Stimulated activated CD8-positive, alpha-beta memory T cell treated with anti-CD3 and anti-CD28 coated beads, Interleukin-4, amount 100 ng/mL, for 4 hours (primary cell): ENCODE measurements at regions not wholly inside any gene's neighbourhood (a gene's known extent, or its start where the extent isn't known, plus 50 kb on each side); places are given as distances from the start of the nearest gene placed in this dataset.

Source experiments
- DNase-seq, 2 donors: peaks; one replicate each; pipeline ENCODE4 v3.0.0-alpha.2; 2020; ENCODE audit warnings: low read depth in 2 of 2, low spot score in 1 of 2

DNA sequence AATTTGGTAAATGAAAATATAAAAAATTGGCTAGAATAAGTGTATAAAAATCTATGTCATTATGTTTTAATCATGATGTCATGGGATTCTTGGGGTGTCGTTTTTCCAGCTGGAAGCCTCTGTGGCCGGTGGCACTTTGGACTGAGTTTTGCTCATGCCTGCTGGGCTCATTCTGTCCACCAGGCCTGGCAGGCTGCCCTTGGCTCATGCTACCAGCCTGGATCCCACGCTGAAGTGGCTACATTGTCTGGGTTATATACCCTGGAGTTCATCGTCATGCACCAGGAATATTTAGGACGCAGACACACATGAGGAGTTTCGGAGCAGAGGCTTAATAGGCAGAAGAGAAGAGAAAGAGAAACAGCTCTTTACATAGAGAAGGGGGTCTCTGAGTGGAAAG lies 1913.7 kb upstream of the WWC1 start:
- no peak for DNase-seq

DNA sequence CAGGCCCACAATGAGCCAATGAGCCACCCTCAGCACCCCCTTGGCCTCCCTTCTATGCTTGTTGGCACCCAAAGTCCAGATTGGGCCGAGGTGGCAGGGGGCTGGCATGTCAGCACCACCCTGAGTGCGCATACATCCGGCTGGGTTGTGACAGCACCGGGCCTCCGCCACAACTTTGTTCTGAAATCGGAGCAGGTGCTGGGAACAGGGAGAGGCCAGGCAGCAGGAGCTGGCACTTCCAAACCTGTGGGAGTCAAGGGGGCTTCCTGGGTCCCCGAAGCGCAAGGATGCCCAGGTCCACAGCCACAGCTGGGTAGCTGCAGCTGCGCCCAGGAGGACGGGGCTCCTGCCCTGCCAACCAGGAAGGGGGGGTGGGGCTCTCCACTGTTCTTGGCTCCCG lies 1911.9 kb upstream of the WWC1 start:
- DNase-seq = no peak

DNA sequence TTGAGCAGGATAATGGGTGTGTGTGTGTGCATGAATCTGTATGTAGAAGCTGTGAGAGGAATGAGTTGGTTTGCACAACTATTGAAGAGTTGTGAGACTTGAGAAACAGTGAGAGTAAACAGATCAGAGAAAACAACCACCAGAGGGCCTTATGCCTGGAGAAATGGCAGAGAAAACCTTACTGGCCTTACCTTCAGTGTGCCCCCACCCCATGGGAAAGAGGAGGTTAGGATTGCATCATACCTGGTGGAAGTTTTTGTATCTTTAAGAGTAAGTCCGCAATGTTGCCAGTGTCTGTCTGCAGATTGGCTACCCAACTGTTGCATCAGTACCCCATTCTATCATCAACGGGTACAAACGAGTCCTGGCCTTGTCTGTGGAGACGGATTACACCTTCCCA lies 1909.4 kb upstream of the WWC1 start:
- no peak for DNase-seq

DNA sequence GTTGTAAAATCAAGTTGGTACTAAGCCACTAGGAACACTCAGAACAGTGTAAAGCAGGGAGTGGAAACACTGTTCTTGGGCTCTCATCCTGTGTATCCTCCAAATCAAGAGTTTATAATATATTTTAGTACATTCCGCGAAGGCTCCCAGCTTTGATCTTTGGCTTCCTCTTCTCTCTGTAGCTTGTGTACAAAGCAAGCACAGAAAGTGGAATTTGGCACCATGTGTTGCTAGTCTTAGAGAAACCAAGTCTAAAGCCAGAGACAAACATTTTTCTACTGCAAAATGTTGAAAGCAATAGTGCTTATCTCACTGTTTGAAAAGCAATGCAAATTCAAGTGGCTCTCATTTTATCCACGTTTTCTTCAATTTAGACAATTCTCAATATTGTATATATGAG lies 1893.3 kb upstream of the WWC1 start:
- no peak for DNase-seq

DNA sequence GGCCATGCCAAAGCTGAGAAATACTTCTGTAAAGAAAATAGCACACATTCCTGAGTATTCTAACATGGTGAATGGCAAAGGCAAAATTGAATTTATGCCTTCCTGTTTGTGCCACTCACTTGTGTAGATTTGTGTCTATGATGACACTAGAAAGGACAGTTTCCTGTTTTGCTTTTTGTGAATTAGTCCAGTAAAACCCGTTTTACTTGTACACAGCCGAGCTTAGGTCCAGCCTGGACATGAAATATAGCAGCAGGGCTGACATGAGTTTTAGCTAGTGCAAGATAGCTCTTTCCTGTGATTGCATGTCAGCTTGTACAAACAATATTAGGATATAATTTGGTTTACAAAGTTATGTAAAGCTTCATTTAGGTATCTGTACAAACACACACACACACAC lies 1891.7 kb upstream of the WWC1 start:
- DNase-seq = no peak

DNA sequence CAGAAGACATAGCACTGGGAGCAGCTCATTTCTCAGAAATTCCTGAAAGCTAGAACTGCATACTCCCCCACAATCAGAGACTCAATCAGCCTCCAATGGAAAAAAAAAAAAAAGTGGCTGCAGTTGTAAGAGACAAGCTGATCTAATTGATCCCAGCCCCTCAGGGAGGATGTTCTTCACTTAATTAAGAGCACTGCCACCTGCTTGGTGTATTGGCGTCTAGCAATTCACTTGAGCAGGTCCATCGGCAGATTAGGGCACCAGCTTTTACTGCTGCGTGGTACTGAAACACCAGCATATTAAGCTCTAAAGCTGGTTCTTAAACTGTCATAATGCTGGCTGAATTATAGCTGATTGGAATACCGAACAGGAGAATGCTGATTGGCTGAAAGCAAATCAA lies 1890.1 kb upstream of the WWC1 start:
- DNase-seq = no peak

DNA sequence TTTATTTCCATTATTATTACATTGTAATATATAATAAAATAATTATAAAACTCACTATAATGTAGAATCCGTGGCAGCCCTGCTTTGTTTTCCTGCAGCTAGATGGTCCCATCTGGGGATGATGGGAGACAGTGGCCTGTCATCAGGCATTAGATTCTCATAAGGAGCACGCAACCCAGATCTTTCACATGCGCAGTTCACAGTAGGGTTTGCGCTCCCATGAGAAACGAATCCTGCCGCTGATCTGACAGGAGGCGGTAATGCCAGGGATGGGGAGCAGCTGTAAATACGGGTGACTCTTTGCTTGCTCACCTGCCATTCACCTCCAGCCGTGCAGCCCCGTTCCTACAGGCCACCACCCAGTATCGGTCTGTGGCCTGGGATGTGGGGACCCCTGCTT lies 1879.3 kb upstream of the WWC1 start:
- no peak for DNase-seq

DNA sequence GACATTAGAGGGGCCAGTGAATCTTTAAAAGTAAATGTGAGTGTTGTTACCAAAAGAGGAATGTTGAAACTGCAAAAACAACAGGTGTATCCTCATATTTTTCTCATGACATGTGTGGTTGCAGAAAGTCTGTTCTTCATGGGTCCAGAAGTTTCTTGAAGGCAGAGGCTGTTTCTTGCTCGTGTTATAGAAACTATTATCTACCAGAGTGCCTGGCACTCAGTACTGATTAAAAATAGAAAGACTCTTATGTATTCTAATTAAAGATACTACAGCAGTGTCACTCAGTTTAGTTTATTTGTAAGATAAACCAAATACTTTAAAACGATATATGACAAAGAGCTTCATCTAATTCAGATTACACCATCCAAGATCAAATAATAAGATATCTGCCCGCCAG lies 1864.2 kb upstream of the WWC1 start:
- DNase-seq = no peak

DNA sequence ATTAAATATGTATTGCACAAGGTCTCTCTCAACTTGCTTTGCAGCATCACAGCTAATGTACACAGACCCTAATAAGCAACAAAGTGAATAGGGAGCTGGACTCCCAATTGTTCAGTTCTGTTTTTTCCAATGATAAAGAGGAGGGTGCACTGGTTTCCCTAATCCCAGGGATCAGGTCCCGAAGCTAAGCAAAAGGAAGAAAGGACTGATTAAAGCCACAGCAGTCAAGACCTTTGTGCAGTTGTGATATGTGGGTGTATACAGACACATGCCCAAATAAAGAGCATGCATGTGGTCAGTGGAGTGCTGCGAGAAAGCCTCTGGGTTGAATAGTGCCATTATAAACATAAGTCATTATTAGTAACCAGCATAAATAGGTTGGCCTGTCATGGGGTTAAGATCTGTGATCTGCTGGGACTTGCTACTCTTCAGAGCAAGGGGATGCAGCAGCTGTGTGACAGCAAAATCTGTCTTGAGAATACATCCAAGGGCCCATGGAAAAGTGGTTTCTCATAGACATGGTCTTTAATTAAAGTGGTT lies 1863.1 kb upstream of the WWC1 start:
- no peak for DNase-seq

DNA sequence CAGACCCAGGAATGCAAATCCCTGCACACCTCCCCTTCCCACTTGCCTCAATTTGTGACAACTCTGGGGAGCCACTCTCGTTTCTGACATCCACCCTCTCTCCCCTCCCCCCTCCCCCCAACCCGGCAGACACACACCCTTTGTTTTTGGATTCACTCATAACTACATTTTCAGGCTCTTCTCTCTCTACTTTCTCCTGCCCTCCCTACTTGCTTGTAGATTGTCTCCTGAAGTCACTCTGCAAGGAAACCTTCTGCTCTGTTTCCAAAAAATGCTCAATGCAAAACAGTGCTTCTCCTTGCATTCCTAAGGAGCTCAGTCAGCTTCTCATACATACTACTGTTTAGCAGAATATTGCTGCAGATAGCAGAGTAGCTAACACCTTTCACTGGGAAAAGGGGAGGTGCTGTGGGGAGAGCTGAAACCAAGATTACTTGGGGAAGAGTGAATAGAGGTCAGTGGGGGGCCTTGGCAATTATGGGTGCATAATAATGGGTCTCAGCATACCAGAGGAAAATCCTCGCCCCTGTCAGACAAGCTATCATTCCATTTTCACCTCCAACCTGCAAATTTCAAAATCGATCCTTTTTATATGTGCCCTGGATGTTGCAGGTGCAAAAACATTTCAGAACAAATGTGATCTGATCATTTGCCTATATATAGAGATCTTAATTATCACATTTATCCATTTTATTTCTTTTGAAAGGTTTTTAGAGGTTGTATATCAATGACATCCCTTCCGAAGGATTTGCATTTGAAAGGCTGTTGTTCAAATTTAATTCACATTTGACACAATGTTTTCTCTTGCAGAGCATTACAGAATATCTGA lies 1860.7 kb upstream of the WWC1 start:
- no peak for DNase-seq

DNA sequence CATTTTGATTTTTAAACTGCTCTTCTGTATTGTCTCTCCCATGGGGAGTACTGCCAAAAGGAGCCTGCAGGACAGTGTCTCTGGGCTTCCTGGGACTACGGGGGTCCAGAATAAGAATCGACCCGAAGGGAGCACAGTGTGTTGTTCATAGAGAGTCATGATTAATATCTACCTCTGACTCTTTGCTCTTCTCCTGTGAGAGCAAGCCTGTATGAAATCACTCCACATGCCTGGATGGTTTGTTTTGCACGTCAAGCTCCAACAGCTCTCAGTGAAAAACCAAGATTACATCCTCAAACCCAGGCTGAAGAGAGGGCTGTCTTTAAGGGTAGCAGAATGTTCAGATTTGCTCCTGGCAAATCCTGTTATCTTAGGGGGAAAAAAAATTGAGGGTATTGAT lies 1860.0 kb upstream of the WWC1 start:
- no peak for DNase-seq

DNA sequence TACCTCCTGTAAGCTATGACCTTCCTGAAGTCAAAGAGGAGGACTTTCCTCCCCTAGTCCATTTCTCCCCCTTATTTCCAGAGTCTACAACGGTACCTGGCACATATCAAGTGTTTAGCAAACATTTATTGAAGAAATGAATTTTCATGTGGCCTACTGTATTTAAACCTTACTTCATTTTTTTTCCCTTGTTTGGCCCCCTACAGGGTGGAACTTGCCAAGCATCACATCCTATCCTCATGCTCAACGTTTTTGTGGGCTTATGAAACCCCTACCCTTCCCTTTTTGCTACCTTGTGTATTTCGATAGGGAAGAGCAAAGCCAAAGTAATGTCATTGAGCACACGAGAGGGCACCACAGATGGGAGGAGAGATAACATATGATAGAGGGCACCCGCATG lies 1857.8 kb upstream of the WWC1 start:
- DNase-seq = no peak

DNA sequence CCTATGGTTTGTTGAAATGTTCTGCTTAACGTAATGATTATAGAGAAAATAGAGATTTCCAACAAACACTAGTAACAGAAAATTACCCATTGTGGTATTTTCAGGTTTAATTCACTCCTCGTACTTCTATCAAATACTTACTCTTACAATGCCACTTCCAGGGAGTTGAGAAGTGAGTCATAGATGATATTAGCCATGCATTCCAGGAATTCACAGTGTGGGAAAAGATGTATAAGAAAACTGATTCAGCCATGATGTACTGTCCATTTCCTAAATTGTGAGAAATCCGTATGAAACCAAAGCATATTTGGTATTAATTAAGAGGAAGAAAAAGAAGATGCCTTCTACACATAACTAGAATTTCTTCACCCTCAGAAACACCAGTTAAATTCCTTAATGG lies 1854.6 kb upstream of the WWC1 start:
- DNase-seq = no peak

DNA sequence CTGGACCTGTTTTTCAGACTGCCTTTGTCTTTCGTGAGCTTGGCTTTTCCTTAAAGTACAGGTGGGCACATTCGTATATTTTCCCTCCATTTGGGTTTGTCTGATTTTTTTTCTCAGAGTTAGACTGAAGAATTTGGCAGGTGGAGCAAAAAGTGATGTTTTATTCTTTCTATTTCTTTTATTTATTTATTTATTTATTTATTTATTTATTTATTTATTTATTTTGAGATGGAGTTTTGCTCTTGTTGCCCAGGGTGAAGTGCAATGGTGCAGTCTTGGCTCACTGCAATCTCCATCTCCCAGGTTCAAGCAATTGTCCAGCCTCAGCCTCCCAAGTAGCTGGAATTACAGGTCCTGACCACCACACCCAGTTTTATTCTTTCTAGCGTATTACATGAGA lies 1805.1 kb upstream of the WWC1 start:
- DNase-seq = no peak

DNA sequence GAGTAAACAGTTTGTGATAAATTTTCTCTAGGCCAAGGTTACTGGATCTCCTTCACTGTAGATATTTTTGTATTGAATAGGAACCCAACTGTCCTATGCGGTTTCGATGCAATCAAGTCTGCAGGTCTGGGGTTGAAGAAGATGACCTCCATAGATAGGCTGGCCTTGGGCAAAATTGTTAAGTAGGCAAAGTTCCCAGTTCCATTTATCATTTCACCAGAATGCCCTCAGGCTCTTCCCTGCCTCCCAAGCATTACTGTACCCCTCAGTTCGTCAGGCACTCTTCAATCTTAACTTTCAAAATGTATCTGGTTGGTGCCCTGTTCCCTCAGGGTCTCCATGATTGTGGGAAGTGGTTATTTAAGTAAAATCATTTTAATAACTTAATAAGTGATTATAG lies 1802.9 kb upstream of the WWC1 start:
- DNase-seq = no peak

DNA sequence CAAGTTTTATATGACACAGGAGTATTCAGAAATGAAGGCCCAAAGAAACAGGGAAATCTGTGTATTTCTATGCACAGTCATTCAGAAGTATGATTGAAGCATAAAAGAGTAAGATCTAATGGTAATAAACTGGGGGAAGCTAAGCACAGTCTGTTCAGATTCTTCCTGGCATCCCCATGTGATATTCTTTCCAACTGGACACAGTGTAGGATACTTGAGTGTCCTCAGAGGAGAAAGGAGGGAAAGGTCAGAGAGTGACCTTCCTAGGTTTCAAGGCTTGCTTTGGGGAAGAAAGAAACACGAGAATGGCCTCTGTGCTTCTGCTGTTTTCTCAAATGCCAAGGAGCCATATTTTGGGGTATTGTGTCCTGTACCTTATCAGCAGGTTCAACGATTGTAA lies 1798.4 kb upstream of the WWC1 start:
- DNase-seq = no peak

DNA sequence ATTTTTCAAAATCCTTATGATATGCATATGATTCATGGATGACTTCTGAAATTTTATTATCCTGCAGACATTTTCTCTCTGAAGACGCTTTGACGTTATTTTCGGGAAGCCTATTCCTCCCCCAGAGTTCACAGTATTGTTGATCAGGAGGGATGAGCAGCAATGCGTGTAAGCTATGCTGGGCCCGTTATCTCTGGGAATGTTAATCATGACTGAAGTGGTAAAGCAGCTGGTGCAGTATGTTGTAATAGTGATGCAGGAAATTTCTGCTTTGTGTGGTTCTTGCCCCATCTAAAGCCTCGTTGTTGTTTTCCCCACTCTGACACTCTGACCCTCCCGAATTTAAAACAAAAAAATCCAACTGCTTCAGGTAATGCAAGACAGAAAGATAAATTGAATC lies 1797.8 kb upstream of the WWC1 start:
- DNase-seq = no peak

DNA sequence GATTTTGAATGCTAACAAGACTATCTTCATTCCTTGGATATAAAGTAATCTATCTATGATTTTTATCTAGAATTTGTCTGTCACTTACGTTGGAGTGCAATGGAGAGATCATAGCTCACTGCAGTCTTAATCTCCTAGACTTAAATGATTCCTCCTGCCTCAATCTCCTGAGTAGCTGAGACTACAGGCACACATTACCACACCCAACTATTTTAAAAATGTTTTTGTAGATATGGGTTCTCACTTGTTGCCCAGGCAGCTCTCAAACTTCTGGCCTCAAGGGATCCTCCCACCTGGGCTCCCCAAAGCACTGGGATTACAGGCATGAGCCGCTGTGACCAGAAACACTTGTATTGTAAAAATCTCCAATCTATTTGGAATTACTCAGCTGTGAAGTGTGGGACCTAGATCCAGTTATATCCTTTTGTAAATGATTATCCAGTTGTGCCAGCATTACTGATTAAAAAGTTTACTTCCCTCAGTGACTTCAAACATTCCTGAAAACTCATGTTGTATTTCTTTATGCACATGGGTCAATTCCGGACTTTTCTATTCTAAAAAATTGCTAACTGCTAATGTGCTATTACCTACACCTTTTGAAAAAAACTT lies 1793.8 kb upstream of the WWC1 start:
- no peak for DNase-seq

DNA sequence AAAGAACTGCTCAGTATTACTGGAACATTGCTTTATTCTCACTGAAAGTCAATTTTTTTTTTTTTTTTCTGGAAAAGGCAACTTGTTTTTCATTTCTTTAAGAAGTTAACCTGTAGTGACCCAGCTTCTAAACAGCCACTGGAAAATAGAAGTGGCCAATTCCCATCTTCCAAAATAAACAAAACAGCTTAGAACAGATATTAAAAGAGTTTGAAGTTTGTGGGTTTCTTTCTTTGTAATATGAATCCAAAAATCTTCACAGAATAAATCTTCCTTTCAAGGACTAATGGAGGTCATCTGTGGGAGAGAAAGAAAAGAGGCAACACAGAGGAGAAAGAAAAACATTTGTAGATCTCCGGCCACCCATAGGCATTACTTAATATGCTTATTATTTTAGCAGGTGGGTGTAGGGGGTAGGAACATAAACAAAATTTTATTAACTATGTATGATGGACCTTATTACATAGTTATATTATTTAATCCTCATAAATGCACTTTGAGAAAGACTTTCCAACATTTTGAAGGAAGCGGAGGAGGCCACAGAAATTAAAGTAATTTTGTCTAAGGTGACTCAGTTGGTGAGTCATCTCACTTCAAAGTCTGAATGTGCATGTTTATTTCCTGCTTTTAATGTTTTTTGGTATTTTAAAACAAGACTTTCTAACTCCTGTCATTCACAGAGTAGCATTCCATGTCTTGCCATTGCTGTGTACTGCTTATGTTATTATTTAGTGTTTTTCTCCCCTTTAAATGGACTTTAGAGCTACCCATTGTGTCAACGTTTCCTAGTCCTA lies 1791.8 kb upstream of the WWC1 start:
- no peak for DNase-seq

DNA sequence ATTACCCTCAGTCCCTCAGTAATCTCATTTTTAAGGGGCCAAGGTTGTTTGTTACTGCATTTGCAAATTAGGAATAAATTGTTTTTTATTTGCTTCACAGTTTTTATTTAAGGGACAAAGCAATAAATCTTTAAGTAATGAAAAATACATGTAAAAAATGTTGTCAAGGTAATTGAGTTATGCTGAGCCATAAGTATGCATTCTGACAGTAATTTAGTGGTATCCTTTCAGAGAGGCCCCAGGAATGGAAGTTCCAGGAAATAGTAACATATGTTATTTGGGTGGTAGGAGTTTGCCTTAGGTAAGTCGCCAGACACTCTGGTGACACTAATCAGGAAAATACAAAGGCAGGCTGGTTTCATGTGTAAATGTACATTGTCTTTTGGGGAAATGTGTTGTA lies 1787.9 kb upstream of the WWC1 start:
- no peak for DNase-seq

DNA sequence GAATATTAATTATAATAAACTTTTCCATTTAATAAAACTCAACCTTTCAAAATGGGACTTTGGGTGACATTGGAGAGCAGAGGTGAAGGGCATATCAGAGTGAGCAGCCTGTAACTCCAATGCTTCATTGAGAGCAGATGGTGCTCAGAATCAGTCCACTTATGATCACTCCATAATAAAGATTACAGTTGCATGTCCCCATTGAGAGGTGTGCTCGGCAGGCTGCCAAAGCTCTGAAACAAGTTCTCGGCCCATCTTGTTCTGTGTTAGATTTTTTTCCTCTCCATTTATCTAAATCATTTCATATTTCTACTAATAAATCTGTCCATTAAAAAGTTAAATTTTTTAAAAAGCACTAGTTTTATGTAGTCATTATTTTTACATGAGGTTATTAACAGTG lies 1786.4 kb upstream of the WWC1 start:
- no peak for DNase-seq

DNA sequence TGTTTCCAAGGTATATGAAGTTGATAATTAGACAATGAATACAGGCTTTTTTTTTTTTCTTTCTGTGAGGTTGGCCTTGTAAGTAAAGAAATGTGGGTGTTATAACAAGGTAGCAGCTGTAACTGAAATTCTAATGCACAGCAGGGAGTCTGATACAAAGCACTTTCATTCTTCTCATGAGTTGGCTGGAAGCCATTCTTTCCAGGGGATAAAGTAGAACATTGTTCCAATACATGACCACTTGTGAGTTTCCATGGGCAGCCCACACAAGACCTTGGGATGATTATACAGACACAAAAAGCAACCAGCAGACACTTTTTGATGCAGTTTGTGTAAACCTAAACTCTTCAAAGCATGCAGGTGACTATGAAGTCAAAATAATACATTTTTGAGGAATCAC lies 1785.9 kb upstream of the WWC1 start:
- no peak for DNase-seq
